Nucleus accumbens (tissue), 56 donors: ENCODE measurements at regions not wholly inside any gene's neighbourhood (a gene's known extent, or its start where the extent isn't known, plus 50 kb on each side); places are given as distances from the start of the nearest gene placed in this dataset.

Experiments
- DNase-seq, 56 donors: peaks; one replicate each; lab custom pipeline; 2025; lab: John Stamatoyannopoulos, UW

DNA sequence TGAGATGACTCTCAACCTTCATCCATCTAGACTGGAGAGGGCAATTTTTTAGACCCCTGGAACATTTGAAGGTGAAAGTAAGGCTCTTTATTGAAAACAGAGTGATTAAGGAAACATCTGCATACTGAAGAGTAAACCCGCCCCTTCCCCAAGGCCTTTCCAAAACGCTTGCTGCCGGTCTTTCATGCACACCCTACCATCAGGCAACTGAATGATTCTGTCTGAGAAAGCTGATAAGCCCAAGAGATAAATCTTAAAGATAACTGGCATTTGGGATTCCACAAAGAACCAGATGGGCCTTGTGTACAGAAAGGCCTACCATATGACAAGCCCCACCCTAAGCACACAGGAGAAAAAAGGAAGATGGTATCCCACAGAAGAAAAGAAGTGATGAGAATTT, 54.4 kb upstream of the PIK3R1 start:
- DNase-seq = no peak

DNA sequence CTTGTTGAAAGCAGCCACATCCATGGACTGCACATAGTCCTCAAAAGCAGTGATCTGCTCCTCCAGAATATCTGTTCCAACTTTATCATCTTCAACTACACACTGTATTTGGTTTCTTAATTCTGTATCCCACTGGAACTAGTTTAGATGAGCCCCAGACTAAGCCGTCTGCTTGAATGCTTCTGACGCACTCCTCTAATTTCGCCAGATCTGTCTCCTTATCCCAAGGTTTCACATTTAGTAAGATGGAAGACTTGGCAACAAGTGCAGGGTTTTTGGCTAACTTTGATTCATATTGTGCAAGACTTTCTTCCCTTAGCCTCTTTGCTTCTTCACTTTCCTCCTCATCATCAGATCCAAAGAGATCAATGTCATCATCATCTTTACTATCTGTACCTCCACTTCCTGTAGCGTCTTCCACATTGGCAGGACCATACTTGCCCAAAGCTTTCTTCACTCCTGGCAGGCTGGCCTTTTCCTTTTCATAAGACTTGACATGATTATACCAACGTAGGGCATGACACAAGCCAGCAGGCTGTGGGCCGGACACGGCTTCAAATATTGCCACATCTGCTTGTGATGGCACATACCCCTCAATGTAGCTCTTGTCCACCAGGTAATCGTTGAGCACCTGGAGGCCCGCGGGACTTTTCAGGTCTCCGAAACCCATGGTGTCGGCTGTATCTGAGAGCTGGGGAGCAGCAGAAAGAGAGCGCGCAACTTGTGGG, 56.2 kb upstream of the PIK3R1 start:
- DNase-seq = no peak

DNA sequence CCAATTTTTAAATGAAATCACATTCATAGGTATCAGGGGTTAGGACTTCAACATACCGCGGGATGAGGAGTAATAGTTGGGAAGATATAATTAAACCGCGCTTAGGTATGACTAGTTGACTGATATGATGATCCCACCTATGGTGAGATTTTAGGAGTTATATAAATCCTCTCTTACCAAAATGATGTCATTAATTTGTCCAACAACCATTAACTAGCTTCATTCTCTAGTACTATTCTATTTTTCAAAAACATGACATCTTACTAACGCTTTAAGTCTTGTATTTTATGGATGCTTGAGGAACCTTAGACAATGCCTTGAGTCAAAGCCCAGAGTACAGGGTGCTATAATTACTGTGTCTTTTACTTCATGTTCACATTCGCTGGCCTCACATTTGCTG, 59.6 kb upstream of the PIK3R1 start:
- no peak for DNase-seq

DNA sequence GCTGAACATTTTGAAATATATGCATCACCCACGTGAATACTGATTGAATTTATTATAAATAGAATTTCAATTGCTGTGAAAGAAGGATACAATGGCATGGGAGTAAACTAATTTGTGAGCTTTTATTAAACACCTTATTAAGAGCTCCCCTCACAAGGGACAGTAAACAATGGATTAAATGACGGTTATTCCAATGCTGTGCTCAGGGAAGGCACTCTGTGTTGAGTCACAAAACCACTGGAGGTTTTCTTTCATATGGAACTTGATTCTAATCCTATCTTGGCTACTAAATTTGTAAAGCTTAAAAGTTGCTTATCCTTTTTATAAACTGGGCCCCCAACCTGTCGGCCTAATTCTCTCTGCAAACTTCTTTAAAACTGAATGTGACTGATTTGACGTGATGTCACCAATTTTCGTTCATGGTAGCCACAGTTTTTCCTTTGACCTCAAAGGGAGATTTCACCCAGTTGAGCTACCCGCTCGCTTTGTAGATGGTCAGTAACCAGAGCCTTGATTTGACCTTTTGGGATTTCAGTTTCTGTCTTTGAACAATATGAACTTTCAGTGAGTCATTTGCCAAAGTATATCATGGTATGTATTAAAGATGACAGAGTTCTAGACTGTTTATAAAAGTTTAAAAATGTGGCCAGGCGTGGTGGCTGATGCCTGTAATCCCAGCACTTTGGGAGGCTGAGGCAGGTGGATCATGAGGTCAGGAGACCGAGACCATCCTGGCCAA, 61.3 kb upstream of the PIK3R1 start:
- no peak for DNase-seq

DNA sequence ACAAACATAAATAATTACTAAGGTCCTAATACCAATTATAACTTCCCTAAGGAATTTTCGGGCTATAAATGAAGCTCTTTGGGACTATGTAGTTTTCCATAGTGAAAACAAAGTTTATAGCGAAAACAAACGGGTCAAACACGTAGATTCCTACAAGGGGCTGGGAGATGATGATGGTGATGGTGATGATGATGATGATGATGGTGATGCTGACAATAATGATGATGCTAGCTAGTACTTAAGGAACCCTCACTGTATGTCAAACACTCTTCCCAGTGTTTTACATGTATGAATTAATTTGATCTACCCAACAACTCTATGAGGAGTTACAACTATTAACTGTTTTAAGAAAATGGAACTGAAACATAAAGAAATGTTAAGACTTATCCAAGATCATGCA, 63.7 kb upstream of the PIK3R1 start:
- no peak for DNase-seq

DNA sequence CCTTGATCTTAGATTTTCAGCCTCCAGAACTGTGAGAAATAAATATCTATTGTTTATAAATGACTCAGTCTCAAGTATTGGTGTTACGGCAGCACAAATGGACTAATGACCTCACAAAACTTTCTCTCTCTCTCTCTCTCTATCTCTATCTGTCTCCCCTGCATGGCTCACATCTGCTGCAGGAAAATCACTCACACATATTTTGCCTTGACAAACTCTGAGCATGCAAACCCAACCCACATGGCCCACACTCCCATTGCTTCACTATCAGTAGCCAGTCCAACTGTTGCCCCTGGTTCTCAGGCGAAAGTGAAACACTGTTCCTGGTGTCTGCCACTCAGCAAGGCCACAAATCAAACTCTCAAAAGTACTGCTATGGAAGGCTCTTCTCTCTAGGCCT, 66.4 kb upstream of the PIK3R1 start:
- no peak for DNase-seq

DNA sequence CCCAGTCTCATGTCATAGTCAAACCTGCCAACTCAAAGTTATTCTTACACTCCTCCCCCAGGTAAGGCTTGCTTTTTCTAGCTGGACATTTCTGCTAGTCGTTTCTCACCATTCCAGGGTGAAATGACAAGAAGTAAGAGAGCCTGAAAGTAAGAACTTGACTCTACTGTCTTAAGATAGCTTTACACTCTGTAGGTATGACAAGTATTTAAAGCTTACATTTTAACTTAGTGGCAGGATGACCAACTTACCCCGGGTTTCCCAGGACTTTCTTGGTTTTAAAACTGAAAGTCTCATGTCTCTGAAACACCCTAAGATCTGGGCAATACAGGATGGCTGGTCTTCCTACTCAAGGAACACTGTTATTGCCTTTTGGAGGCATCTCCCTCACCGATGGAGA, 67.5 kb upstream of the PIK3R1 start:
- no peak for DNase-seq

DNA sequence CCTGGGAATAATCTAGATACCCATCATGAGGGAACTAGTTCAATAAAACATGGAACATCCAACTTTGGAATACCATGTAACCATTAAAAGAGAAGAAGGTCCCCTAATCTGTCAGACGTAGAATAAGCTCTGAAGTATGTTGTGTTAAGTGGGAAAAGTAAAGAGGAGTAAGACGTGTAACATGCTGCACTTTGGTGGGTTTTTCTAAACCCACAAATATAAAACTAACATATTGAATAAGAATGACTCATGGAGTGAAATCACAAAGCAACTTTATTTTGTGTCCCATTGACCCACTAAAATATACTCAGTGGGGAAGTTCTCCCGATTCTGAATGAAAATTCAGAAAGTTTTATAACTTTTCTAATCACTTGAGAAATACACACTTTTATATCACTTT, 67.9 kb upstream of the PIK3R1 start:
- DNase-seq = no peak

DNA sequence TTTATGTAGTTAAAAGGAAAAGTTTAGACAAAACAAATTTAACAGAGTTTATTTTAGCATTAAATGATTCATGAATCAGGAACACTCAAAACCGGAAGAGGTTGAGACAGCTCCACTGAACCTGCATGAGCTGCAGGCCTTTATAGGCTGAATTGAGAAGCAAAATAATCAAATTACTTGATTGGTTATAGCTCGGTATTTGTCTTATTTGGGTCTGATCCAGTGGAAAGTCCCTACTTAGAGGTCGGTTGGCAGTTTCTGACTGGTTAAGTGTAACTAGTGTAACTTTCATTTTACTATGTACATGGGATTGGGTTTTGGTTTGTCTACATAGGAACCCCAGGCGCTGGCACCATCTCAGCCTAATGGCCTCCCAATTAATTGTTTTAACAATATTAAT, 74.1 kb upstream of the PIK3R1 start:
- DNase-seq = no peak

DNA sequence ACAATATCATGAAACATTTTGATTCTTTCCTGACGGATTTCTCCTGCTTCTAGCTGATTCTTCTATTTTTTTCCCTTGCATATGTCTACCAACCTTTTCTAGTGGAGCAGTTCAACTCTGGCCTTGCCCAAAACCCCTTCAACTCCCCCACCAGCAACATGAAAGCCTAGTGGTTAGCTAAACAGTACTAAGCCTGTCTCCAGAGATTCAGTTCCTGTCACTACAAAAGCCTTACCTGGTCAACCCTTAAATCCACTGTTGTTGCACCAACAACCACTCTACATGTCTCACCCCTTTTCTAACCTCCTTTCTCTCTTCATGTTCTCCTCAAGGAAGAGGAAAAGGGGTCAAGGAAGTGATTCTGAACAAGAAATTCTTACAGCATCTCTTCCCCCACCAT, 74.8 kb upstream of the PIK3R1 start:
- DNase-seq = no peak

DNA sequence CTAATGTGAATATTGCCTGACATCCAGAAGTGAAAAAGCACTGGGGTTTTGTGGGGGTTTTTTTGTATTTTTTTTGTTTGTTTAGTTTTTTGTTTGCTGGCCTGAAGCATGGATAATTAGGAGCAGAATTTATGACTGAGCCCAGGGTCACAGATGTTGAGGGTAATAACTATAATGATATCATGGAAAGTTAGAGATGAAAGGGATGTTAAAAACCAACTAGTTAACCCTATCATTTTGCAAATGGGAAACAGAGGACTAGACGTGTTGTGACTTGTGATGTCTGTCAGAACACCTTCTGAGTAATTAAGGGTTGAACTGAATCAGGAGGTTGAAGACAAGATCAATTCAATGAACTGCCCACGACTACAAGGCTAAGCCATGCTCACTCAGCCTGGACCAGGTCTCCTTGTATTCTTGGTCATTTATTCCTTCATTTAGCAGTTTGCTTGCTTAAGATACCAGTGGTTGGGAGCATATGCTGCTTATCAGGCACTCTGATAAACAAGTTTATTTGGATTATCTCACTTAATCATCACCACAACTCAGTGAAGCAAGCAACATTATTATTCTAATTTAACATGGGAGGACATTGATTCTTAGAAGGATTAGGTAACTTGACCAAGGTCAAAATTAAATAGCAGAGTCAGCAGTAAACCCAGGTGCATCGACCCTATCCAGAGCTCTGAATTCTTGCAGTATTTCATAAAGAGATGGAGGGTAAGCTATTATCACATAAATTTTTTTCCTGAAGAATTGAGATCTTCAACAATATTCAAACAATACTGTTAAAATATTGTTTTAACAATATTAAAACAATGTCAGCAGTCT, 75.7 kb upstream of the PIK3R1 start:
- DNase-seq = no peak

DNA sequence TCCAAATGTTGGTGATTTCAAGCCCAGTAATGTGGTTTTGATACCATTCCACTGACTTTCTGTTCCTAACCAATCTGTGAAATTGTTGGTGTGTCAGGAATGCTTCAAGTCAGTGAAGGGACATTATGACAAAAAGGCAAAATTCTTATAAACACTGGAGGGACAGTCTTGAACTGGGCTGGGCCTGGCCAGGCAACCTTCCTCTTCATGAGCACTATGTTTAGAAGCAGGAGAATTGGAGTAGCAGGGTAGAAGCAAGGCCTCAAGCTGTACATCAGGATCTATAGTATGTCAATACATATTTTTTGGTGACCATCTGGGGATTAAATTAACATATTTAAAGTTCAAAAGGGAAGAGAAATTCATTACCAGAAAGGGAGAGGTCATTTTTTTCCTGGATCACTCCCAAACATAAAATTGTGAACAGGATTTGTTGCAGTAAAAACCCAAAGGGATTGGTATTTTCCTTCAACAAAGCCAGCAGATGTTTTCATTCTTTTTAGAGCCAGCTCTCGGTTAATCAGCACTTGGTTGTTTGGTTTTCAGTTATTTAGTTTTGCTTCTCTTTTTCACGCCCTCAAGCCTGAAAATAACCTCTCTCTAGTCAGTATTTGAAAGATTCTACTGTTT, 77.9 kb upstream of the PIK3R1 start:
- no peak for DNase-seq

DNA sequence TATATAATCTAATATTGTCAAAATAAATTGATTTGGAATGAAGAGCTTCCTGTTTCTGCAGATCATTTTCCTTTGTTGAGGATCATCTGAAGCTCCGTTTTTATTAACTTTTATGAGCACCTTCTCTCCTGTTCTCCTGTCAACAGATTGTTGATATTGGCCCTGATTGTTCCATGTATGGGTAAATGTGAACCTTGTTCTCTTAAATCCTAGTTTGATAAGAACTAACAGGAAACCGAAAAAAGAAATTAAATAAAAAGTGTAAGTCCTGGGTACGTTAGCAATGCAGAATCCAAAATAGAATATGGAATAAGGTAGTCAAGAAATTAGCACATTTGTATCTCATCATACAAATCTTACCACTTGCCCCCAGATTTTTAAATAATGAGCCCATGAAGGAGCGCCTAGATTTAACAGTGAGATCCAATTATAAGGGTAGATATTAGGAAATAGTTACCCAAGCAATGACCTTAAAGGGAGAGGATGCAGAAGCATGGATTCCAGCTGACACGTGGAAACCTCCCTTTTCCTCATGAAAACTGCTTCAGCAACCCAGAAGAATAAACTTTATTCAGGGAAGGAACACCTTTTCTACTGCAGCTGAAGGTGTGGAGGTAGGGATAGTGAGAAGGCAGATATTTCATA, 80.8 kb upstream of the PIK3R1 start:
- no peak for DNase-seq

DNA sequence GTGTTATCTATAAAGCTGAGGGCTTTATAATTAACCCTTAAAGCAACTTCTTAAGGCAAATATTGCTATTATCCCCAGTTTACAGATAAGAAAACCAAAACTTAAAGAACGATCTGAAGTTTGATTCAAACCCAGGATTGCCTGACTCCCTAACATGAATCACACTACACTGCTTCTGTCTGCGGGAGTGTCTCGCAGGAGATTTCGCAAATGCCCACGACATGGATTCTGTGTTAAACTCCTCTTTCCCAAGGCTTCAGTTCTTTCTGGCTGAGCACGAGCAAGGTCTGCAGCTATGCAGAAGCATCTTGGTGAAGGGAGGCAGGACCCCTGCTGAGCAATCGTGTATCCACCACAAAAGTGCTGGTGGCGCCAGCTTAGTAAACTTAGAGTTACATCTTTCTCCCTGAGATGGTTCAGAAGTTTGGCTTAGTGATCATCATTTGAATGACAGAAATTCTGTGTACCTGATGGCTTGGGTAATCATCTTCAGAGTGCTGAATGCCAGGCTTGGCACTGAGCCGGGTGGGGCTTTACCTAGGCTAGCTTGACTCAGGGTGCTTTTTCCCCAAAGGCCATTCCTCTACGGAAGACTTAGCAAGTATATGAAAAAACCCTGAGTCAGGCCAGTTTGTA, 81.4 kb upstream of the PIK3R1 start:
- DNase-seq = no peak

DNA sequence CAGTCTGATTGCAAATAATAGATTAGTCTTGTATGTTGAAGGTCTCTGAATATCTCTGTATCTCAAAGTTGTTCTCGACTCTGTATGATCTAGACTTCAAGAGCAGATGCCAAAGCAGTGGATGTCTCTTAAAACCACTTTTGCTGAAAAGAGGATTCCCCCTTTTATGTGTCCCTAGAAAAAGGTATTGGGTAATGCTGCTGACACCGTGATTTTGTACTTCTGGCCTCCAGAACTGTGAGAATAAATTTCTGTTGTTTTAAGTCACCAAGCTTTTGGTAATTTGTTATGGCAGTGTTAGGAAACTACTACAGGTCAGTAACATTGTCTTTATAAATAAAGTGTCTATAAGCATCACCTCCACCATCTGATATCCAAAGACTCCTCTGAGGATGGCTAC, 85.3 kb upstream of the PIK3R1 start:
- DNase-seq = no peak

DNA sequence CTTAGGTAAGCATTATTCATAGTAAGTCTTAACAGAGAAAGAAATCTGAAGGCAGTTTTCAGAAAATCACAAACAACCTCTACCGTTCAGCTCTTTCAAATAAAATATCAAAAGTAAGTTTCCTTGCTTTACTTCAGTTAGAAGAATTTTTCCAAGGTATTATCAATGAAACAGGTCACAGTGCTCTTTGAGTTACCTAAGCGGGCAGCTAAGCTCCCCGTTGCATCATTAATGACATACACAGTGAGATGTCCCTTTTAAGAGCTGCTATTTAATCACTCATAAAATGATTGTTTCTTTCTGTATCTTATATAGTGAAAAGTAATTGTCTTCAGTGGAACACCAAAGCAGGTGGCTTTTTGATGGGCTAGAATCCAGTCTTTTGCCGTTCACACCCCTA, 86.2 kb upstream of the PIK3R1 start:
- no peak for DNase-seq

DNA sequence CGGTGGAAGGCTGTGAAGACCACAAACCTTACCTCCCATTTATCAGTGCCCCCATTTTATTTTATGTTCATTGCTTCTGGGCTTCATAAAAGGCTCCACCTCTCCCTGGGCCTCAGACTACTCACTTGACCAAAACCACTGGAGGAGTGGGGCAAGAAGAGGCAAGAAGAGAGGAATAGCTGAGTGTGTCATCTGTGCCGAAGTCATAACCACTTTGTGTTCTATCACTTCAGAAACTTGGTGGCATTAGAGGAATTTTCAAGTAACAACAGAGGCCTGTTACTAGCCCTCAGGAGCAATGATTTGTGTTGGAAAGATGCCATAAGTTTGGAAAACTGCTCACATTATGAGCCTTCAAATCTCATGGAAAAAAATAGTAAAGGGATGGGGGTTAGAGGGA, 88.7 kb upstream of the PIK3R1 start:
- DNase-seq = no peak

DNA sequence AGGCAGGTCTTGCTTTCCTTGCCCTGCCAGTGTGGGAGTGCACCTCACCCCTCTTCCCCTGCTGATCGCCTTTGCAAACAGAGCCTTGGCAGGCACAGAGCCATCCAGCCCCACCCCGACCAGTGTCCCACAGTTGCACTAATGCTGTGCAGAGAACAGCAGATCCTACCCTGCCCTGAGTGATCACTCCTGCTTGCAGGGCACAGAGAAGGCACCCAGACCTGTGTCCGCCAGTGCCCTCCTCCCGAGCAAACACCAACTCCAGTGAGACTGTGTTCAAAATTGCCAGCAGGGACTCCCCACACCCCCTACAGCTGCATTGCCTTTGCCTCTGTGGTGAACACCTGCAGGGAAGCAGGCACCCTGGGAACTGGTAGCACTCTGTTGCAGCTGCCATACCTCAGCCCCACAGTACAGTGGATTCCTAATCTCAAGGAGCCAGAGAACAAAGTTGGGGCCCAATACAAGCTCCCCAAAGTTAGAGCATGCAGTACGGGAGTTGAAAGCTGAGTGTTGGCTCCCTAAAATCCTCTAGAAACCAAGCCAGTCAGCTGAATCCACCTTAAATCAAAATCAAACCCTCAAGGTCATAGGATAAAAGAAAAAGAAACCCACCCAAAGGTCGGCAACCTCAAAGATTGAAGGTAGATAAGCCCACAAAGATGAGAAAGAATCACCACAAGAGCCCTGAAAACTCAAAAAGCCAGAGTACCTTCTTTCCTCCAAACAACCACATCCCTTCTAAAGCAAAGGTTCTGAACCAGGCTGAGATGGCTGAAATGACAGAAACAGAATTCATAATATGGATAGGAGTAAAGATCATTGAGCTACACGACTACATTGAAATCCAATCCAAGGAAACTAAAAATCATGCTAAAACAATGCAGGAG, 92.9 kb upstream of the PIK3R1 start:
- DNase-seq = no peak

DNA sequence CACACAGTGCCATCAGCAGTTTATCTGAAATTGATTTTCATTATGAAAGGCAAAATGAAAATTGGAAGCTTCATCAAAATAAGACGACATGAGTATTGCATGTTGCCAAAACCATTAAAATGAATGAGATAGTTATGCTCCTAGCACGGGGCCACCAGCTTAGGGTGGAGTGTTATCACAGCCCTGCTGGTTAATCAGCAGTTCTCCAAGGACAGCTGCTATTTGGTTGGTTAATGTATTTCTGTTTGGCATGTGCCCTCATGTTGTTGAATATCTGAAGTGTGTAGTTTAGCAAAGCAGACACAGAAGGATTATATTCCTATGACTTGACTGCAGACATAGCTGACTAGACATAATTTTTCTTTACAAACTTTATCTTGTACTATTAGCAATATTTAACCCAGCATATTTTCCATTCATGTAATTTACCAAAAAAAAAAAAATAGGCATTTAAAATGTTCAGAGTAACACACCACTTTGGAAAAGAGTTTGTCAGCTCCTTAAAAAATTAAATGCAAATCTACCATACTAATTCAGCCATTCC, 98.6 kb upstream of the PIK3R1 start:
- DNase-seq = no peak
